B cell (primary cell): ENCODE measurements at regions not wholly inside any gene's neighbourhood (a gene's known extent, or its start where the extent isn't known, plus 50 kb on each side); places are given as distances from the start of the nearest gene placed in this dataset.

Experiments used
- ATAC-seq: fragments of 200-7000 bp; cut with Tn5 transposase; one replicate; pipeline ENCODE4 v1.10.0; 2021; ENCODE audit warnings: low read depth, mild to moderate bottlenecking, moderate number of reproducible peaks, moderate library complexity
- CTCF ChIA-PET: fragments of 350-600 bp; sonication (Branson Sonifier 250); formaldehyde crosslinking; loops from one replicate; lab custom pipeline; 2021; ENCODE audit warnings: antibody characterized with exemption, inconsistent platforms; lab: Charles Lee
- POLR2A ChIA-PET: fragments of 350-600 bp; sonication (Branson Sonifier 250); formaldehyde crosslinking; loops from one replicate; lab custom pipeline; 2021; ENCODE audit warnings: antibody characterized with exemption; lab: Charles Lee
- DNase-seq: peaks from one replicate; pipeline ENCODE4 v3.0.0; 2013
- H2AFZ ChIP-seq: 2 replicates; pipeline ENCODE4 v1.6.1; 2012; ENCODE audit warnings: mild to moderate bottlenecking, low read depth, low read length; ENCODE audit not compliant: insufficient read depth, poor library complexity, severe bottlenecking
- H3K27ac ChIP-seq, 2 donors: 1 replicate in 1 of 2; 2 replicates in 1 of 2; pipeline ENCODE4 v1.5.1; 2012 to 2013; ENCODE audit warnings: low read length in 2 of 2, mild to moderate bottlenecking in 2 of 2, moderate library complexity in 1 of 2
- H3K27me3 ChIP-seq, 4 experiments: fragments of 200-600 bp in 1 of 4; sonication (generic) in 1 of 4; replicated peaks in 1 of 4; 1 replicate in 2 of 4; 2 replicates in 2 of 4; pipeline versions ENCODE4 v1.6.1 to v1.7.0; 2013 to 2016; ENCODE audit warnings: low read length in 3 of 4, mild to moderate bottlenecking in 2 of 4, mixed read lengths in 1 of 4, moderate library complexity in 1 of 4; ENCODE audit not compliant: insufficient read depth in 4 of 4, control insufficient read depth in 3 of 4; ENCODE audit errors: control extremely low read depth in 1 of 4
- H3K36me3 ChIP-seq, 2 experiments: replicated peaks in 1 of 2; 1 replicate in 1 of 2; 2 replicates in 1 of 2; pipeline versions ENCODE4 v1.6.1 to v1.7.1; 2013; ENCODE audit warnings: low read length in 1 of 2; ENCODE audit not compliant: insufficient read depth in 2 of 2, control insufficient read depth in 1 of 2; ENCODE audit errors: control extremely low read depth in 1 of 2, extremely low read depth in 1 of 2
- H3K4me1 ChIP-seq, 2 donors: fragments of 200-600 bp in 1 of 2; sonication (generic) in 1 of 2; 1 replicate in 1 of 2; 2 replicates in 1 of 2; pipeline versions ENCODE4 v1.5.1 to v1.6.1; 2013 to 2017; ENCODE audit warnings: low read length in 2 of 2; ENCODE audit not compliant: control insufficient read depth in 2 of 2, insufficient read depth in 2 of 2
- H3K4me2 ChIP-seq: replicated peaks from 2 replicates; pipeline ENCODE3; 2012; ENCODE audit warnings: mild to moderate bottlenecking, low read depth, low read length; ENCODE audit not compliant: poor library complexity, severe bottlenecking
- H3K4me3 ChIP-seq, 5 experiments: fragments of 200-600 bp in 1 of 5; sonication (generic) in 1 of 5; 1 replicate in 3 of 5; 2 replicates in 2 of 5; pipeline versions ENCODE4 v1.5.1 to v1.7.0; 2011 to 2016; ENCODE audit warnings: low read length in 4 of 5, mild to moderate bottlenecking in 4 of 5, low read depth in 2 of 5, control low read depth in 1 of 5, moderate library complexity in 1 of 5; ENCODE audit not compliant: insufficient read depth in 1 of 5; ENCODE audit errors: control extremely low read depth in 1 of 5, extremely low read depth in 1 of 5
- H3K79me2 ChIP-seq: fragments of 200-600 bp; sonication (generic); one replicate; pipeline ENCODE4 v1.6.0; 2016; ENCODE audit warnings: low read length; ENCODE audit not compliant: control insufficient read depth, insufficient read depth
- H3K9ac ChIP-seq: fragments of 200-600 bp; sonication (generic); 2 replicates; pipeline ENCODE4 v1.6.1; 2017; ENCODE audit warnings: mild to moderate bottlenecking, low read length, moderate library complexity
- H3K9me3 ChIP-seq, 3 donors: one replicate each; pipeline versions ENCODE4 v1.6.1 to v1.7.1; 2013; ENCODE audit warnings: low read length in 2 of 3; ENCODE audit not compliant: control insufficient read depth in 2 of 3, insufficient read depth in 1 of 3; ENCODE audit errors: control extremely low read depth in 1 of 3
- H4K20me1 ChIP-seq: 2 replicates; pipeline ENCODE4 v1.6.0; 2012; ENCODE audit warnings: mild to moderate bottlenecking, low read length; ENCODE audit not compliant: insufficient read depth, control insufficient read depth, poor library complexity, severe bottlenecking
- H3K27ac Mint-ChIP-seq: one replicate; pipeline ENCODE4 v1.8.0; 2021; ENCODE audit warnings: mixed read lengths
- H3K27me3 Mint-ChIP-seq: one replicate; pipeline ENCODE4 v1.8.0; 2021; ENCODE audit warnings: mixed read lengths
- H3K4me1 Mint-ChIP-seq: one replicate; pipeline ENCODE4 v1.8.0; 2021; ENCODE audit warnings: mixed read lengths
- H3K4me3 Mint-ChIP-seq: one replicate; pipeline ENCODE4 v1.8.0; 2021; ENCODE audit warnings: mixed read lengths
- H3K9me3 Mint-ChIP-seq: one replicate; pipeline ENCODE4 v1.8.0; 2022; ENCODE audit warnings: mixed read lengths; ENCODE audit not compliant: insufficient read depth
- CTCF ChIP-seq: fragments of 200-600 bp; IDR thresholded peaks from one replicate; pipeline ENCODE4 v1.8.0; 2022; ENCODE audit warnings: antibody characterized with exemption, mild to moderate bottlenecking
- EZH2 ChIP-seq: IDR thresholded peaks from 2 replicates; pipeline ENCODE4 v1.6.1; 2012; ENCODE audit warnings: borderline replicate concordance, low read depth, mild to moderate bottlenecking, moderate library complexity, low read length; ENCODE audit not compliant: insufficient read depth, poor library complexity, severe bottlenecking
- WGBS: methylation state at CpG from one replicate; pipeline ENCODE4 v1.1.5; 2013; ENCODE audit warnings: missing lambda C conversion rate; ENCODE audit not compliant: insufficient coverage; 5-methylcytosine and 5-hydroxymethylcytosine counted together
- intact Hi-C: fragments of 100-400 bp; cut with micrococcal nuclease; formaldehyde crosslinking; loops from one replicate; pipeline ENCODE4 v1.10.0; 2022

GRCh38 chr10:28841625-28842024 lies 164.3 kb downstream of the BAMBI start:
- Histone ChIP-seq H3K79me2 (no peaks in the 10 kb centered on the region), H2AFZ (no peak overlapping the region), H3K9ac (no peak overlapping the region), H3K9me3 (peaks cover 0 to 10% (median 8%) of the 10 kb centered on the region in 3 donors), H3K27ac (no peak overlapping the region), H4K20me1 (no peaks in the 10 kb centered on the region), H3K4me2 (no peak overlapping the region), H3K4me1 (no peaks in the 10 kb centered on the region), H3K27me3 (no peaks in the 10 kb centered on the region), H3K36me3 (no peaks in the 10 kb centered on the region), H3K4me3 (no peak overlapping the region)
- H3K27ac Mint-ChIP-seq, result no peak overlapping the region
- H3K4me3 Mint-ChIP-seq, result no peak overlapping the region
- ChIA-PET POLR2A (no interaction called here), CTCF (no interaction called here)
- intact Hi-C loops, result no loop called here
- ATAC-seq (no peak), DNase-seq (no peak)
- no peaks in the 10 kb centered on the region for H3K4me1 Mint-ChIP-seq
- no peak for TF ChIP-seq EZH2
- no peak for TF ChIP-seq CTCF
- no peaks in the 10 kb centered on the region for H3K27me3 Mint-ChIP-seq
- no CpG with 5 or more reads among the region's 2 CpGs for WGBS
- no peaks in the 10 kb centered on the region for H3K9me3 Mint-ChIP-seq

- no peak overlapping the region for H3K27ac ChIP-seq
- H3K79me2 ChIP-seq, result no peaks in the 10 kb centered on the region
- intact Hi-C loops, result no loop called here
- no peak overlapping the region for H3K4me3 ChIP-seq
- H3K36me3 ChIP-seq, result no peaks in the 10 kb centered on the region
- no peak for TF ChIP-seq EZH2
- no peak for TF ChIP-seq CTCF
- H3K4me1 Mint-ChIP-seq, result no peaks in the 10 kb centered on the region
- 88% methylated on average over 3 of the region's 3 CpGs for WGBS
- no peak overlapping the region for H2AFZ ChIP-seq
- no peaks in the 10 kb centered on the region for H3K27me3 ChIP-seq
- no peak for DNase-seq
- H3K9ac ChIP-seq, result no peak overlapping the region
- H4K20me1 ChIP-seq, result no peaks in the 10 kb centered on the region
- CTCF ChIA-PET, result no interaction called here
- H3K27me3 Mint-ChIP-seq, result no peaks in the 10 kb centered on the region
- H3K4me1 ChIP-seq, result no peaks in the 10 kb centered on the region
- H3K27ac Mint-ChIP-seq, result no peak overlapping the region
- no peak overlapping the region for H3K4me3 Mint-ChIP-seq
- ATAC-seq, result no peak
- no peaks in the 10 kb centered on the region for H3K9me3 Mint-ChIP-seq
- H3K4me2 ChIP-seq, result no peak overlapping the region
- POLR2A ChIA-PET, result no interaction called here
- H3K9me3 ChIP-seq, result peaks cover 0 to 10% (median 8%) of the 10 kb centered on the region in 3 donors
Measured at GRCh38 chr10:28842321-28842720, 165.0 kb downstream of the BAMBI start.
